T47D (cell line): ENCODE measurements at regions not wholly inside any gene's neighbourhood (a gene's known extent, or its start where the extent isn't known, plus 50 kb on each side); places are given as distances from the start of the nearest gene placed in this dataset.

Experiments
- DNase-seq, 2 experiments: peaks; one replicate each; pipeline versions ENCODE4 v3.0.0 to v3.0.0-alpha.2; 2011 to 2012; ENCODE audit warnings: low read depth in 1 of 2, low spot score in 1 of 2
- JUND ChIP-seq: IDR thresholded peaks from 2 replicates; pipeline ENCODE4 v1.6.1; 2012; ENCODE audit warnings: low read depth
- in situ Hi-C: cut with HindIII; loops from 2 replicates; pipeline ENCODE4 v1.10.0; 2016; ENCODE audit warnings: low sequenced_read_pairs, low pct_unique_long_range_greater_than_20kb

DNA sequence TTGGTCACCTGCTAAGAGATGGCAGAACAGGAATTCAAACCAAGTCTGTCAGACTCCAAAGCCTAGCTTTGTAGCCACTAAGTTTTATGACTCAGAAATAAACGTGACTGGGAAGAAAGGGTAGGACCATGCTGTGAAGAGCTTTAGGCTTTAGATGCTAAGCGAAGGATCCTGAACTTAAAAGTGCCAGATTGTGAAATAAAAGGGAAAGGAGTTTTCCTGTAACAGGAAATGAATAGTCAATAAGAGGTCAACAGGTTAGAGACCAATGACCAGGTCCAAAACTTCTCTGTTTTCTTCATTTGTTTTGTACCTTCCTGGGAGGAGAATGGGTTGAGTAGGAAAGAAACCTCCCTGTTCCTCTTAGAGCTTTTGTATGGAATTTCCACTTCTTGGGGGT, 98.8 kb upstream of the EOLA2 start:
- in situ Hi-C loops, result no loop called here
- no peak for TF ChIP-seq JUND
- no peak for DNase-seq

DNA sequence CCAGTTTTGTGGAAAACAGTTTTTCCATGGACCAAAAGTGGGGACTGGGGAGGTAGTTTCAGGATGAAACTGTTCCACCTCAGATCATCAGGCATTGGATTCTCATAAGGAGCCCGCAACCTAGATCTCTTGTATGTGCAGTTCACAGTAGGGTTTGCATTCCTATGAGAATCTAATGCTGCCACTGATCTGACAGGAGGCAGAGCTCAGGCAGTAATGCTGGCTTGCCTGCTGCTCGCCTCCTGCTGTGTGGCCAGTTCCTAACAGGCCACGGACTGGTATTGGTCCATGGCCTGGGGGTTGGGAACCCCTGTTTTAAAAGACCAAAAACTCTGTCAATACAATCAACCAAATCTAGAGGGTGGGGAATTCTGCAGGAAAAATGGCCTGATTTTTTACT, 100.0 kb upstream of the EOLA2 start:
- DNase-seq, result no peak
- no peak for TF ChIP-seq JUND
- in situ Hi-C loops, result no loop called here

DNA sequence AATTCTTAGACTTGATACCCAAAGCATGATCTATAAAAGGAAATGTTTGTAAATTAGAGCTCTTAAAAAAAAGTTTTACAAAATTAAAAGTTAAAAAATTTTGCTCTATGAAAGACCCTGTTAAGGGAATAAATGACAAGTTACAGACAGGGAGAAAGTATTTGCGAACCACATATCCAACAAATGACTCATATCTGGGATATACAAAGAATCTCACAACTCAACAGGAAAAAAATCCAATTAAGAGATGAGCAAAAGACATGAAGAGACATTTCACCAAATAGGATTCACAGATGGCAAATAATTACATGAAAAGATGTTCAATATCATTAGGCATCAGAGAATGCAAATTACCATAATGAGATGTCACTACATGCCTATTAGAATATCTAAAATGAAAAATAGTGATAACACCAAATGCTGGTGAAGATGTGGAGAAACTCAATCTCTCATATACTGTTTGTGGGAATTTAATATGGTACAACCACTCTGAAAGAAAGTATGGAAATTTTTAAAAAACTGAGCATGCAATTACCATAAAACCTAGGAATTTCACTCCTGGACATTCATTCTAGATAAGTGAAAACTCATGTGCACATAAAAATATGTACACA, 100.8 kb upstream of the EOLA2 start:
- no peak for TF ChIP-seq JUND
- in situ Hi-C loops, result no loop called here
- DNase-seq, result no peak

DNA sequence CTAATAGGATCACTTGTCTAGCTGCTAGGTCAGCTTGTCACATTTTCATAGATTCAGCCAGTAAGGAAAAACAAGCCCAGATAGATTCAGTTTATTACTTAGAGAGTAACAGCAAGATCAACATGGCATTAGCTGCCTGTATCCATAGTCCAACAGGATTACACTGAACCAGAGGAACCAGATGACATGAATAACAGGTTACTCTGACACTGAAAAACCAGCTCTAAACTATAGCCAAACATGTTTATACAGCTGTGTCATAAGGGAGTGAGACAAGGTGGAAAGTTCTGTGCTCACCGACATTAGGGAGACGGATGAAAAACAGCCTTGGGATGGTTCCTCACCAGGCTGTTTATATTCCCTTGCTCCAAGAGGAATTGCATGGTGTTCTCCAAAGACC, 102.9 kb upstream of the EOLA2 start:
- in situ Hi-C loops, result no loop called here
- no peak for TF ChIP-seq JUND
- DNase-seq, result peak in 1 of 2 experiments; percentile 81

DNA sequence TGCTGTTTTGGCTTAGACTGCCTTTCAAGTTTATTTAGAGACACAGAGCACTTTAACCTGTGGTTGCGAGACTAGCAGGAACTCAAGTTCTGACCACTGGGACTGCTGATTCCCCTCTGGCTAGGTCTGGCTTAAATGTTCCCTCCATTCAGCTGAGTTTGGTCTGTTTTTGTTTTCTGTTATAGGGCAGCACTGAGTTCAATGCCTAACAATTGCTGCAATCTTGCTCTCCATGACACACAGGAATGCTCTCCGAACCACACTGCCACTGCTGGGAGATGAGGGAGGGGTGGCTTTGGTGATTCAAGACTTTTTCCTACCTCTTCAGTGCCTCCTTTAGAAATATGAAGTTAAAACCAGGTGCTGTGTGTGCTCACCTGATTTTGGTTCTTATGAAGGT, 106.3 kb upstream of the EOLA2 start:
- DNase-seq, result peak in 1 of 2 experiments; percentile 10
- in situ Hi-C loops, result no loop called here
- TF ChIP-seq JUND, result no peak

- no peak for DNase-seq
- no peak for TF ChIP-seq JUND
- in situ Hi-C loops, result no loop called here
Measured at GRCh38 chrX:150047818-150048217, 109.5 kb upstream of the EOLA2 start.

- no peak for TF ChIP-seq JUND
- peak in 1 of 2 experiments; percentile 28 for DNase-seq
- in situ Hi-C loops, result no loop called here
Measured at GRCh38 chrX:150049647-150050046, 111.4 kb upstream of the EOLA2 start.

GRCh38 chrX:150050387-150050786, 112.1 kb upstream of the EOLA2 start:
- no peak for TF ChIP-seq JUND
- peak in 1 of 2 experiments; percentile 52 for DNase-seq
- in situ Hi-C loops, result no loop called here

GRCh38 chrX:150051096-150051495, 112.8 kb upstream of the EOLA2 start:
- in situ Hi-C loops, result no loop called here
- peak in 1 of 2 experiments; percentile 9 for DNase-seq

GRCh38 chrX:150052226-150052625, 113.9 kb upstream of the EOLA2 start:
- DNase-seq, result no peak
- TF ChIP-seq JUND, result no peak
- in situ Hi-C loops, result no loop called here

More at GRCh38 chrX:150051096-150051495, 112.8 kb upstream of the EOLA2 start:
- TF ChIP-seq JUND, result no peak

- TF ChIP-seq JUND, result no peak
- no peak for DNase-seq
- in situ Hi-C loops, result no loop called here
Measured at GRCh38 chrX:150058728-150059127, 120.4 kb upstream of the EOLA2 start.

DNA sequence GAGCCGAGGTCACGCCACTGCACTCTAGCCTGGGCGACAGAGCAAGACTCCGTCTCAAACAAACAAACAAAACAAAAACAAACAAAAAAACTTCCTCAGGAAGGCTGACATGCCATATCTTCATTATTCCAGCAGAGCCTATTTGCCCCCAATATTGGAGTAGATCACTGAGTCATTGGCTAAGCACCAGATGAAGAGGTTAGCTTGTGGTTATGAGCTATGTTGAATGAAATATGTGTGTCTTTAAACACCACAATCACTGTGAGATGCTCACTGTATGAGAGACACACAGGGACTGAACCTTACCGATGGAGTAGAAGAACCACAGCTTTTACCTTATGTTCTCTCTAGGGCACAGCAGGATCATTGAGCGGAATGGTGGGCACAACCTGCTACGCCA, 122.1 kb upstream of the EOLA2 start:
- no peak for TF ChIP-seq JUND
- in situ Hi-C loops, result no loop called here
- DNase-seq, result no peak

DNA sequence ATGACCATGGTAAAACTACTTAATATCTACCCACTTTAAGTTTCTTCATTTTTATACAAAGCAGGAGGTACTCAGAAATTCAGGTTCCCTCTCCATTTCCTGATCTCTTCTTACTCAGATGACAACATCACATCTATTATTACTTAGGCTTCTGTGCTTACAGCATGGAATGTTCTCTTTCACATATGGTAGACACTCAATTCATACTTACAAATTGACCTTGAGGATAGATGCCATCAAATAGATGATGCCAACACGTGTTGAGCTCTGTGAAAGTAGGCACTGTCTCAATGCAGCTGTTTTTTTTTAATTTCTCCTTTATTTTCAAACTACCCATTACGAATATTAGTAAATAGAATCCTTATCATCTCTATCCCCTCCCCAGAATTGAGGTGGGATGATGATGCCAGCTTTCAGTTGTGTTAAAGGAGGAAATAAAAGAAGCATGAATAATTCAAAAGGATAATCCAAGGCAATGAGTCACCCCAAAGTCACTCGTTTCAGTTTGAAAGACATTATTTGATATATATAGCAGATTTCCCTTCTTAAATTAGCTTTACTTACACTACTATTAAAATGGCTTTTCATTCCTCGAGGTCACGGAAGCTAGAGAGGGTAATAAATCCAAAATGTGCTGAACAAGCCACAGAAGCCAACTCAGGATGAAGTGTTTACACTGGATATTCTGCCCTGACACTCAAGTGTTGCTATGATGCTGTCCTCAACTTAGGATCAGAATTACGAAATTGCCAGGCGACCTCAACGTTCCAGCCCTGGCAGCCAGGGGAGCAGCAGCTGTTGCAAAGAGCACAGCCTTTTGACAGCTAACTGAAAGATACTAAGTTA, 124.2 kb upstream of the EOLA2 start:
- no peak for TF ChIP-seq JUND
- in situ Hi-C loops, result no loop called here

More for the DNA sequence above, 124.2 kb upstream of the EOLA2 start:
- no peak for DNase-seq
